ENCODE measurements at regions not wholly inside any gene's neighbourhood (a gene's known extent, or its start where the extent isn't known, plus 50 kb on each side); places are given as distances from the start of the nearest gene placed in this dataset.
"Not testable (repeated sequence)": the region's sequence is repeated elsewhere in the genome, so short reads cannot be mapped to it uniquely, and the experiment has no call there.

GRCh38 chr16:33913601-33914000, 454.2 kb downstream of the TP53TG3F start:
- not testable (repeated sequence) for DNase-seq; H4K20me1 ChIP-seq (ENCODE audit: insufficient read depth, low read depth, low read length); H3K9me3 ChIP-seq (ENCODE audit: low read length); H3K9me2 ChIP-seq (replicated peaks; ENCODE audit: insufficient read depth, low read length); H3K79me2 ChIP-seq (ENCODE audit: low read length); H3K36me3 ChIP-seq (ENCODE audit: insufficient read depth, low read length); H3K27ac ChIP-seq (ENCODE audit: low read length); H3K4me2 ChIP-seq (ENCODE audit: low read depth, low read length, poor library complexity, severe bottlenecking); H2AFZ ChIP-seq (ENCODE audit: low read length); H3K27me3 ChIP-seq (ENCODE audit: low read length); H3K9ac ChIP-seq (ENCODE audit: low read length); H3K4me3 ChIP-seq (ENCODE audit: low read length); H3K4me1 ChIP-seq (ENCODE audit: low read length)

GRCh38 chr16:33920761-33921545, 461.5 kb downstream of the TP53TG3F start:
- not testable (repeated sequence) for H3K27me3 ChIP-seq (ENCODE audit: low read length); H3K9me2 ChIP-seq (replicated peaks; ENCODE audit: insufficient read depth, low read length); H3K4me1 ChIP-seq (ENCODE audit: low read length); H2AFZ ChIP-seq (ENCODE audit: low read length); H3K4me2 ChIP-seq (ENCODE audit: low read depth, low read length, poor library complexity, severe bottlenecking); H3K4me3 ChIP-seq (ENCODE audit: low read length); H3K9me3 ChIP-seq (ENCODE audit: low read length); H3K79me2 ChIP-seq (ENCODE audit: low read length); H3K9ac ChIP-seq (ENCODE audit: low read length); H4K20me1 ChIP-seq (ENCODE audit: insufficient read depth, low read depth, low read length); DNase-seq; H3K27ac ChIP-seq (ENCODE audit: low read length); H3K36me3 ChIP-seq (ENCODE audit: insufficient read depth, low read length)

GRCh38 chr16:33922914-33923313, 463.5 kb downstream of the TP53TG3F start:
- not testable (repeated sequence) for H3K79me2 ChIP-seq (ENCODE audit: low read length); H3K4me1 ChIP-seq (ENCODE audit: low read length); H3K27me3 ChIP-seq (ENCODE audit: low read length); H2AFZ ChIP-seq (ENCODE audit: low read length); H3K27ac ChIP-seq (ENCODE audit: low read length); H3K4me3 ChIP-seq (ENCODE audit: low read length); H3K9me3 ChIP-seq (ENCODE audit: low read length); H3K9me2 ChIP-seq (replicated peaks; ENCODE audit: insufficient read depth, low read length); H3K4me2 ChIP-seq (ENCODE audit: low read depth, low read length, poor library complexity, severe bottlenecking); H3K9ac ChIP-seq (ENCODE audit: low read length); DNase-seq; H4K20me1 ChIP-seq (ENCODE audit: insufficient read depth, low read depth, low read length); H3K36me3 ChIP-seq (ENCODE audit: insufficient read depth, low read length)

- not testable (repeated sequence) for DNase-seq; H3K4me1 ChIP-seq (ENCODE audit: low read length); H3K9me3 ChIP-seq (ENCODE audit: low read length); H3K36me3 ChIP-seq (ENCODE audit: insufficient read depth, low read length); H3K9ac ChIP-seq (ENCODE audit: low read length); H3K4me3 ChIP-seq (ENCODE audit: low read length); H3K4me2 ChIP-seq (ENCODE audit: low read depth, low read length, poor library complexity, severe bottlenecking); H3K27ac ChIP-seq (ENCODE audit: low read length); H2AFZ ChIP-seq (ENCODE audit: low read length); H3K79me2 ChIP-seq (ENCODE audit: low read length); H3K9me2 ChIP-seq (replicated peaks; ENCODE audit: insufficient read depth, low read length); H3K27me3 ChIP-seq (ENCODE audit: low read length); H4K20me1 ChIP-seq (ENCODE audit: insufficient read depth, low read depth, low read length)
Observed at GRCh38 chr16:33928026-33928425, 468.6 kb downstream of the TP53TG3F start.

GRCh38 chr16:33932191-33932590, 472.8 kb downstream of the TP53TG3F start:
- not testable (repeated sequence) for H3K27me3 ChIP-seq (ENCODE audit: low read length); H3K27ac ChIP-seq (ENCODE audit: low read length); H3K79me2 ChIP-seq (ENCODE audit: low read length); H3K9me3 ChIP-seq (ENCODE audit: low read length); H3K4me3 ChIP-seq (ENCODE audit: low read length); H2AFZ ChIP-seq (ENCODE audit: low read length); H4K20me1 ChIP-seq (ENCODE audit: insufficient read depth, low read depth, low read length); DNase-seq; H3K9ac ChIP-seq (ENCODE audit: low read length); H3K4me1 ChIP-seq (ENCODE audit: low read length); H3K9me2 ChIP-seq (replicated peaks; ENCODE audit: insufficient read depth, low read length); H3K4me2 ChIP-seq (ENCODE audit: low read depth, low read length, poor library complexity, severe bottlenecking); H3K36me3 ChIP-seq (ENCODE audit: insufficient read depth, low read length)

- H3K9me3 ChIP-seq (ENCODE audit: low read length); DNase-seq; H2AFZ ChIP-seq (ENCODE audit: low read length); H3K9ac ChIP-seq (ENCODE audit: low read length); H3K27ac ChIP-seq (ENCODE audit: low read length); H4K20me1 ChIP-seq (ENCODE audit: insufficient read depth, low read depth, low read length); H3K36me3 ChIP-seq (ENCODE audit: insufficient read depth, low read length); H3K9me2 ChIP-seq (replicated peaks; ENCODE audit: insufficient read depth, low read length); H3K4me2 ChIP-seq (ENCODE audit: low read depth, low read length, poor library complexity, severe bottlenecking); H3K27me3 ChIP-seq (ENCODE audit: low read length); H3K79me2 ChIP-seq (ENCODE audit: low read length); H3K4me1 ChIP-seq (ENCODE audit: low read length); H3K4me3 ChIP-seq (ENCODE audit: low read length): not testable (repeated sequence)
Observed at GRCh38 chr16:33933039-33933438, 473.6 kb downstream of the TP53TG3F start.

GRCh38 chr16:33935766-33936165, 476.4 kb downstream of the TP53TG3F start:
- H3K4me1 ChIP-seq (ENCODE audit: low read length); H4K20me1 ChIP-seq (ENCODE audit: insufficient read depth, low read depth, low read length); H3K9ac ChIP-seq (ENCODE audit: low read length); H3K27me3 ChIP-seq (ENCODE audit: low read length); H3K9me2 ChIP-seq (replicated peaks; ENCODE audit: insufficient read depth, low read length); H3K9me3 ChIP-seq (ENCODE audit: low read length); H3K4me2 ChIP-seq (ENCODE audit: low read depth, low read length, poor library complexity, severe bottlenecking); H3K27ac ChIP-seq (ENCODE audit: low read length); H3K79me2 ChIP-seq (ENCODE audit: low read length); DNase-seq; H3K36me3 ChIP-seq (ENCODE audit: insufficient read depth, low read length); H2AFZ ChIP-seq (ENCODE audit: low read length); H3K4me3 ChIP-seq (ENCODE audit: low read length): not testable (repeated sequence)

- H2AFZ ChIP-seq (ENCODE audit: low read length); H3K9me3 ChIP-seq (ENCODE audit: low read length); H3K36me3 ChIP-seq (ENCODE audit: insufficient read depth, low read length); DNase-seq; H3K4me1 ChIP-seq (ENCODE audit: low read length); H3K4me2 ChIP-seq (ENCODE audit: low read depth, low read length, poor library complexity, severe bottlenecking); H3K27ac ChIP-seq (ENCODE audit: low read length); H3K9ac ChIP-seq (ENCODE audit: low read length); H3K79me2 ChIP-seq (ENCODE audit: low read length); H3K9me2 ChIP-seq (replicated peaks; ENCODE audit: insufficient read depth, low read length); H3K27me3 ChIP-seq (ENCODE audit: low read length); H4K20me1 ChIP-seq (ENCODE audit: insufficient read depth, low read depth, low read length); H3K4me3 ChIP-seq (ENCODE audit: low read length): not testable (repeated sequence)
Observed at GRCh38 chr16:33938097-33938496, 478.7 kb downstream of the TP53TG3F start.

- not testable (repeated sequence) for H3K79me2 ChIP-seq (ENCODE audit: low read length); DNase-seq; H4K20me1 ChIP-seq (ENCODE audit: insufficient read depth, low read depth, low read length); H3K9me2 ChIP-seq (replicated peaks; ENCODE audit: insufficient read depth, low read length); H3K4me1 ChIP-seq (ENCODE audit: low read length); H3K27me3 ChIP-seq (ENCODE audit: low read length); H3K4me2 ChIP-seq (ENCODE audit: low read depth, low read length, poor library complexity, severe bottlenecking); H3K27ac ChIP-seq (ENCODE audit: low read length); H3K4me3 ChIP-seq (ENCODE audit: low read length); H3K9ac ChIP-seq (ENCODE audit: low read length); H3K36me3 ChIP-seq (ENCODE audit: insufficient read depth, low read length); H2AFZ ChIP-seq (ENCODE audit: low read length); H3K9me3 ChIP-seq (ENCODE audit: low read length)
Observed at GRCh38 chr16:33961536-33961935, 502.1 kb downstream of the TP53TG3F start.
